Hematopoietic multipotent progenitor cell treated with erythropoietin and hydrocortisone succinate and interleukin-3 and kit ligand, for 4 days (in vitro differentiated cells): ENCODE measurements at regions not wholly inside any gene's neighbourhood (a gene's known extent, or its start where the extent isn't known, plus 50 kb on each side); places are given as distances from the start of the nearest gene placed in this dataset.

Experiments used
- DNase-seq: peaks from one replicate; pipeline ENCODE4 v3.0.0-alpha.2; 2015

GRCh38 chr13:111413407-111414187, 93.2 kb downstream of the TEX29 start:
- DNase-seq: no peak

GRCh38 chr13:111414341-111414740, 93.9 kb downstream of the TEX29 start:
- DNase-seq: no peak

DNA sequence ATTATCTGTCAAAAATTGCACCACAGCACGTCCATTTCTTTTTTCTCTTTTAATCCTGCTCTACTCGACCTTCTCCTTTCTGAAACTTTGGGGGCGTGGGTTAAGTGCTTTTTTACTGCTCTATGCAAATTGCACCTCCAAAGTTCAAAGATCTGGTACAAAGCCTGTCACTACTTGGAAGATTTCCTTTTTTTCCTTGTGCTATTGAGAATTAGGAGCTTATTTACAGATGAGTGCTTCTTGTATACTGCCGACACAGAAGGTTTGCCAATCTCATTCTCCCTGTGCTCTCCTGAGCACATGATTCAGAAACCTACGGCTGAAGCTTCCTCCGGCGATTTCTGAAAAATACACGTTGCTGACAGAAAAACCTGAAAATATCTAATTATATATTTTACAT, 94.8 kb downstream of the TEX29 start:
- no peak for DNase-seq

- no peak for DNase-seq
These were observed 95.3 kb downstream of the TEX29 start for GRCh38 chr13:111415765-111416164.

DNA sequence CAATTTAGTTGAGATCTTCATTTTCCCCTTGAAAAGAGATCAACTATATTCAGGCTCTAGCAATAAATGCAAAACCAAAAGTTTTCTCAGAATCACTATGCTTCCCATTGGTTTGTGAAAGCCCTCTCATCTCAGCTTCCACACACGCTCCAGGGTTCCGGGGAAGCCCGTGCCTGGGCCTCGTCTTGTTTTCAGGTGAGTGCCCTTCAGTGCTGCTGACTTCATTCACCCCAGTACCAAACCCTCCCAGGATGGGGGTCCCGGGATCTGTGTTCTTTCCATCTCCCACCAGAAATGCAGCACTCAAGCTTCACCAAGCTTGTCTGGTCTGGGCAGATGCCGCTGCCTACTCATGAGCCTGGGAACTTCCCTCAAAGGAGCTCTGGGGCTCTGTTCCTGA, 97.7 kb downstream of the TEX29 start:
- DNase-seq: no peak

DNA sequence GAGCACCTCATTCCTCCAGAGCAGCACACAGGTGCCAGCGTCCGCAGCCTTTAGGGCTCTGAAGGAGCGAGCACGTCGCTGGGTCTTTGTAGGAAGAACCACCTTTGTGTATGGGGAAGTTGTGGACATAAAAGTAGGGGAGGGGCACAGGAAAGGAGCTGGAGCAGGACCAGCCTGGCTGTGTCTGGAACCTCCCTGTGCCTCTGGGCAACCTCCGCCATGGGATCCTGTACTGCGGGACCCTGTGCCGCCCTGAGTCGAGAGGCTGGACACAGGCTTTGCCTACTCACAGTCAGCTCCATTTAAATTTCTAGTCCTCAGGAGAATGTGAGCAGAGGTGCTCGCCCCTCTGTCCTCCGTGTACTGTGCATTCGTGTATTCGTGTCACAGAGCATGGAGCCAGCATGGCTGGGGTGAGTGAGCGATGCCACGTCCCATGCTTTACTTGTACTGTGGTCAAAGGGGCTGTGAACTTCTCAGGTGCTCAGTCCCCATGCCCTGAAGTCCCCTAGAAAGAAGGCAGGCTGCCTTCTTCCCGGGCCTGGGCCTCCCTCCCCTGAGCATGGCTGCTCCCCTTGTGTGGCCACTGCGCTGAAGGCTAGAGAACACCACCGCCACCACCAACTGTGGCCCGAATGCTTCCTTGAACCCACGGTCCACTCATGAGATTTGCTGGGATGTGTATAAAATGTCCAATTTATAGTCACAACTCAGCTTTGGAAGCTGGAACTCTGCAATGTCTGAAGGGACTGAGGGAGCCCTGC, 99.9 kb downstream of the TEX29 start:
- no peak for DNase-seq

DNA sequence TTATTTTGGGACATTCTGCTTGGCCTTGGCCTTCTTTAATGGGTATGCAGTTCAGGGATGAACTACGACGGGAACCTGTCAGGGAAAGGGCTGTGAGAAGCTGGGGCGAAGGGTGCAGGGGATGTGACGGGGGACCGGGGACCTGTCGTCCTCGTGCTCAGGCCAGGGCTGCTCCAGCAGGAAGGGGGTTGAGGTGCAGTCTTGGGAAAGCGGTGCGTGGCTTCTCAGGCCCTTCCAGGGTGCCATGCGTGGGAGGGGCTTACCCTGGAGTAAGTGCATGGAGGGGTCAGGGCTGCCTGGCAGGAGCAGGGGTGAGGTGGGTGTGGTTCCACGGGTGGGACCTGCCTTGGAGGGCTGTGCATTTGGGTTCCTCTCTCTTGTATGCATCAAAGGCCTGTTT, 100.8 kb downstream of the TEX29 start:
- no peak for DNase-seq

GRCh38 chr13:111422348-111422747, 101.9 kb downstream of the TEX29 start:
- no peak for DNase-seq

DNA sequence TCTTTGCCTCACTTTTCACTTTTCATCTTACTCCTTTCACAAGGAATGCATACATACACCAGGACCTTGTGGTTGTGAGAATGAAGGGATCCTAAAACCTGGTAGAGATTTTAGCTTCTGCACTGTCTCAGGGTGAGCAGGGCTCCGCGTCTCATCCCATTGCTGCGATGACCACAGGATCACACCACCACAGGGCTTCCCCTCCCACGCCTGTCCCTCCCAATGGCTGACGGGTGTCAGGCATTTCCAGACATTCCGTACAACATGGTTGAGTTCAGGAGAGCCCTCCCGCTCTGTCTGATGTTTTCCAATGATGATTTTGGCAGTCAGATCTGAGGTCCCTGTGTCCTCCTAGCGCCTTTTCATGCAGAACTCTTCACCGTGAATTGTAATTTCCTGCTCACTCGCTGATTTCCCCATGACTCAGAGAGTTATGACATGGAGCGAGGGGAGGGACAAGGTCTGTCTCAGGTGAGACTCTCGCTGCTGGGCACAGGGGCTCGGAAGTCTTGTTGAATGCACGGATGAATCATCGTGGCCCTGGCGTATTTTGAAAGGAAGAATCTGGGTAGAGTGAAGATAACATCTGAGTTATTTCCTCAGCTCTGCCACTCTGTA, 102.8 kb downstream of the TEX29 start:
- DNase-seq: no peak

GRCh38 chr13:111424134-111424533, 103.7 kb downstream of the TEX29 start:
- no peak for DNase-seq

- no peak for DNase-seq
These were observed 104.9 kb downstream of the TEX29 start for GRCh38 chr13:111425326-111425725.

- peak; percentile 77 for DNase-seq
These were observed 108.7 kb downstream of the TEX29 start for GRCh38 chr13:111429064-111429558.

DNA sequence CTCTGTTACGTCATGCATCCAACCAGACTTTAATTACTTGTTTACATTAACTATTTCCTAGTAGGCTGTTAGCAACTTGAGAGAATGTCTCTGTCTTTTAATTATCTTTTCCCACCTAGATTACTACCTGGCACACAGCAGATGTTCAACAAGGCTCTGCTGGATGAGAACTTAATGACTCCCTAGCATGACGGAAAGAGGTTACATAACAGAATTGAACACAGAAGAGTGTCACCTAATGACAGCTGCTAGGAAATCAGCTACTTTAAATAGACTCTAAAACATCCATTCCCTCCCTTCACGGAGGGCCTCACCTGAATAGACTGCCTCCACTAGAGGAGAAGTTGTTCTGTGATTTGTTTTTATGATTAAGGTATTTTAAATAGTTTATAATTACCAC, 110.8 kb downstream of the TEX29 start:
- no peak for DNase-seq

DNA sequence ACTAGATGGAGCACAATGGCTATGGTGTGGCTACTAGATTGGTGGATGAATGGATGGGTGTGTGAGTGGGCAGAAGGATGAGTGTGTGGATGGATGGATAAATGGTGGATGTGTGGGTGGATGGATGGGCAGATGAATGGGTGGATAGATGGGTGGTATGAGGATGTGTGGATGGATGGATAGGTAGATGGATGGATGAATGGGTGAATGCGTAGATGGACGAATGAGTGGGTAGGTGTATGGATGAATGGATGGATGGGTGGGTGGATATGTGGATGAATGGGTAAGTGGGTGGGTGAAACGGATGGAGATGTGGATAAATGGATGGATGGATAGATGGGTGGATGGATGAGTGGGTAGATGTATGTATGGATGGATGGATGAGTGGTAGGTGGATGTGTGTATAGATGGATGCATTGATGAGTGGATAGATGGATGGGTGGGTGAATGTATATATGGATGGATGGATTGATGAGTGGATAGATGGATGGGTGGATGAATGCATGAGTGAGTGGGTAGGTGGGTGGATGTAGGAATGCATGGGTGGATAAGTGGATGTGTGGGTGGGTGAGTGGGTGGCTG, 114.2 kb downstream of the TEX29 start:
- no peak for DNase-seq

- DNase-seq: no peak
These were observed 116.0 kb downstream of the TEX29 start for GRCh38 chr13:111436446-111436845.

DNA sequence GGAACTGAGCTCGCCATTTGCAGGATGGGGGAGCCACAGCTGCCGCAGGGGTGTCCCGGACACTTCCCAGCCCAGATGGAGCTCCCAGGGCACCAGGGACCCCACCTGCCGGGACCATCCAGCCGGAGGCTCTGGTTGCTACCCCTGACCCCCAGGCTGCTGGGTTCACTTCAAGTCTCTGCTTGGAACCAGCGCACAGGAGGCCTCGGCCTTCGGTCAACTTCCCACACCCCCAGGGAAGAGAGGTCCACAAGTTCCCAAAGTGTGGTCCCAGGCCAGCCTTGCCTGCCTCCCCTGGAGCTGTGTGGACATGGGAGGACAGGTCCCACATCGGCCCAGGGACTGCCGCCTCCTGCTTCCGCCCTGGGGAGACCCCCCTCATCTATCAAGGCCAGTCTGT, 117.0 kb downstream of the TEX29 start:
- no peak for DNase-seq

GRCh38 chr13:111437856-111438547, 117.6 kb downstream of the TEX29 start:
- no peak for DNase-seq

GRCh38 chr13:111440492-111440891, 120.0 kb downstream of the TEX29 start:
- peak; percentile 12 for DNase-seq

- DNase-seq: no peak
These were observed 123.5 kb downstream of the TEX29 start for GRCh38 chr13:111443981-111444380.

GRCh38 chr13:111448504-111448903, 128.1 kb downstream of the TEX29 start:
- no peak for DNase-seq

DNA sequence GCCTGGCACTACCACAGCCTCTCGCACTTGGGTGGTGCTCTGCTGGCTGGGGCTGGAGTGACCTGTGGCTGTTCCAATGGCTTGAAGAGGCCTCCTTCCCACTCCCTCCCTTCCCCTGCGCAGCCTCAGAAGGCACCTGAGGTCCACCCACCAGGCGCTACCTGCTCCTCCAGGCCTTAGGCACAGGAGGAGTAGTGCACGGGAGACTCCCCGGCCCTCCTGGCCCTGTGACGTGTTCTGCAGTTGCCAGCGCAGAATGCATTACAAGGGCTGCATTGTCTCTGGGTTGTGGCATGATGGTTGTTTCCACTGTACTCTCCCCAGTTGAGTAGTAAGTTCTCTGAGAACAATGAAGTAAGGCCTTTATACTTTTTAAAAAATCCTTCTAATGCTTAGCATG, 128.6 kb downstream of the TEX29 start:
- no peak for DNase-seq

DNA sequence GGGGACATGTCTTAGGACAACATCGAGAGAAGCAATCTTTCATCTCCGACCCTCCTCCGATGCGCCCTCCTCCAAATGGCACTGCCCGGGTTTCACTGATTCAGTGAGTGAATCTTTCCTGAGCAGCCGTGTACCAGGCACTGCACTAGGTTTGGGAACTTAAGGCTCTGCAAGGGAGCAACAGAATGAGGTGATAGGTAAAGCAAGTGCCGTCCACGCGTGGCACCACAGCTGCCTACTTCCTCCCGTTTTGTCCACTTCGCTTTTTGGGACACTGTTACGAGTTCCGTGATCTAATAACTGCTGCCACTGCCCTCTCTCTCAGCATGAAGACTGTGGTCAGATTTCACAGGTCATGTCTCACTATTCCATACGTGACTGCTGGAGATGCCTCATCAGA, 131.0 kb downstream of the TEX29 start:
- no peak for DNase-seq
